H9 (cell line): ENCODE measurements at regions not wholly inside any gene's neighbourhood (a gene's known extent, or its start where the extent isn't known, plus 50 kb on each side); places are given as distances from the start of the nearest gene placed in this dataset.

Experiments
- DNase-seq: peaks from one replicate; pipeline ENCODE4 v3.0.0-alpha.2; 2017
- H2AFZ ChIP-seq: one replicate; pipeline ENCODE4 v1.6.1; 2013; ENCODE audit warnings: mild to moderate bottlenecking, low read length, control low read depth, moderate library complexity
- H2AK5ac ChIP-seq: 2 replicates; pipeline ENCODE4 v1.6.1; 2013; ENCODE audit warnings: low read length, control low read depth, mixed read lengths; ENCODE audit not compliant: insufficient read length
- H2BK120ac ChIP-seq: one replicate; pipeline ENCODE4 v1.6.1; 2013; ENCODE audit warnings: low read depth, mild to moderate bottlenecking, low read length, control low read depth, inconsistent platforms; ENCODE audit not compliant: poor library complexity, severe bottlenecking
- H2BK12ac ChIP-seq: 2 replicates; pipeline ENCODE4 v1.6.1; 2013; ENCODE audit warnings: low read length, control low read depth, mixed read lengths, low read depth; ENCODE audit not compliant: insufficient read length
- H2BK15ac ChIP-seq: 2 replicates; pipeline ENCODE4 v1.6.1; 2013; ENCODE audit warnings: low read depth, low read length, control low read depth
- H2BK20ac ChIP-seq: one replicate; pipeline ENCODE4 v1.6.1; 2013; ENCODE audit warnings: low read depth, mild to moderate bottlenecking, low read length, control low read depth, inconsistent platforms; ENCODE audit not compliant: poor library complexity, severe bottlenecking
- H2BK5ac ChIP-seq: 2 replicates; pipeline ENCODE4 v1.6.1; 2013; ENCODE audit warnings: low read length, control low read depth, mixed read lengths; ENCODE audit not compliant: insufficient read length
- H3K14ac ChIP-seq: 2 replicates; pipeline ENCODE4 v1.6.1; 2013; ENCODE audit warnings: low read length, control low read depth; ENCODE audit not compliant: insufficient read depth
- H3K18ac ChIP-seq: 2 replicates; pipeline ENCODE4 v1.6.1; 2013; ENCODE audit warnings: low read depth, mild to moderate bottlenecking, mixed read lengths, low read length, control low read depth; ENCODE audit not compliant: insufficient read length
- H3K23ac ChIP-seq: 2 replicates; pipeline ENCODE4 v1.6.1; 2013; ENCODE audit warnings: low read length, control low read depth, mixed read lengths, low read depth; ENCODE audit not compliant: insufficient read length
- H3K23me2 ChIP-seq: 2 replicates; pipeline ENCODE4 v1.6.1; 2013; ENCODE audit warnings: low read depth, mild to moderate bottlenecking, mixed read lengths, low read length, control low read depth; ENCODE audit not compliant: insufficient read length, poor library complexity, severe bottlenecking
- H3K27ac ChIP-seq: 2 replicates; pipeline ENCODE4 v1.5.1; 2013; ENCODE audit warnings: low read length, control low read depth, mixed read lengths, low read depth; ENCODE audit not compliant: insufficient read length
- H3K27me3 ChIP-seq: 2 replicates; pipeline ENCODE4 v1.6.1; 2013; ENCODE audit warnings: low read length, control low read depth, inconsistent platforms; ENCODE audit not compliant: insufficient read depth
- H3K4ac ChIP-seq: 2 replicates; pipeline ENCODE4 v1.6.1; 2013; ENCODE audit warnings: low read depth, mild to moderate bottlenecking, control low read depth, inconsistent platforms, low read length, moderate library complexity
- H3K4me1 ChIP-seq: 2 replicates; pipeline ENCODE4 v1.6.1; 2013; ENCODE audit warnings: low read length, control low read depth, inconsistent platforms; ENCODE audit not compliant: insufficient read depth
- H3K4me2 ChIP-seq: 2 replicates; pipeline ENCODE4 v1.6.1; 2013; ENCODE audit warnings: low read length, control low read depth, mixed read lengths; ENCODE audit not compliant: insufficient read length, insufficient read depth
- H3K56ac ChIP-seq: 2 replicates; pipeline ENCODE4 v1.6.1; 2013; ENCODE audit warnings: low read depth, mild to moderate bottlenecking, mixed read lengths, low read length, control low read depth; ENCODE audit not compliant: insufficient read length
- H3K79me1 ChIP-seq: 2 replicates; pipeline ENCODE4 v1.6.1; 2013; ENCODE audit warnings: low read depth, mild to moderate bottlenecking, moderate library complexity, low read length, control low read depth, inconsistent platforms; ENCODE audit not compliant: insufficient read depth, poor library complexity, severe bottlenecking
- H3K79me2 ChIP-seq: 2 replicates; pipeline ENCODE4 v1.6.1; 2013; ENCODE audit warnings: low read length, control low read depth, inconsistent platforms; ENCODE audit not compliant: insufficient read depth
- H3K9ac ChIP-seq: 2 replicates; pipeline ENCODE4 v1.6.1; 2013; ENCODE audit warnings: low read length, control low read depth, mixed read lengths; ENCODE audit not compliant: insufficient read length; ENCODE audit errors: extremely low read depth
- H3K9me3 ChIP-seq: one replicate; pipeline ENCODE4 v1.6.1; 2013; ENCODE audit warnings: low read depth, low read length, inconsistent platforms; ENCODE audit not compliant: control insufficient read depth
- H3T11ph ChIP-seq: one replicate; pipeline ENCODE4 v1.6.1; 2013; ENCODE audit warnings: mild to moderate bottlenecking, low read length, control low read depth, inconsistent platforms
- H4K20me1 ChIP-seq: one replicate; pipeline ENCODE4 v1.6.1; 2013; ENCODE audit not compliant: control insufficient read depth, insufficient read length, insufficient read depth
- H4K5ac ChIP-seq: 2 replicates; pipeline ENCODE4 v1.6.1; 2013; ENCODE audit warnings: low read depth, mild to moderate bottlenecking, mixed read lengths, low read length, control low read depth; ENCODE audit not compliant: insufficient read length
- H4K8ac ChIP-seq: replicated peaks from 2 replicates; pipeline ENCODE4 v1.6.1; 2013; ENCODE audit warnings: low read length, control low read depth, mixed read lengths, low read depth; ENCODE audit not compliant: insufficient read length
- H4K91ac ChIP-seq: 2 replicates; pipeline ENCODE4 v1.6.1; 2013; ENCODE audit warnings: low read depth, mild to moderate bottlenecking, moderate library complexity, mixed read lengths, low read length, control low read depth; ENCODE audit not compliant: insufficient read length
- H3K27ac Mint-ChIP-seq, 3 experiments: 2 replicates in 2 of 3; 3 replicates in 1 of 3; pipeline ENCODE4 v1.8.0; 2020 to 2021; ENCODE audit warnings: mixed read lengths in 3 of 3, mild to moderate bottlenecking in 1 of 3, moderate library complexity in 1 of 3
- H3K27me3 Mint-ChIP-seq: 2 replicates; pipeline ENCODE4 v1.8.0; 2021; ENCODE audit warnings: low read depth, mild to moderate bottlenecking, moderate library complexity, mixed read lengths
- H3K36me3 Mint-ChIP-seq, 3 experiments: 2 replicates in 2 of 3; 3 replicates in 1 of 3; pipeline ENCODE4 v1.8.0; 2020 to 2021; ENCODE audit warnings: low read depth in 3 of 3, mixed read lengths in 3 of 3; ENCODE audit not compliant: insufficient read depth in 1 of 3
- H3K4me1 Mint-ChIP-seq, 2 experiments: 2 replicates each; pipeline ENCODE4 v1.8.0; 2020; ENCODE audit warnings: mixed read lengths in 2 of 2
- H3K4me3 Mint-ChIP-seq, 2 experiments: 2 replicates in 1 of 2; 3 replicates in 1 of 2; pipeline ENCODE4 v1.8.0; 2020 to 2021; ENCODE audit warnings: mild to moderate bottlenecking in 2 of 2, mixed read lengths in 2 of 2, moderate library complexity in 1 of 2
- H3K9me3 Mint-ChIP-seq, 2 experiments: 2 replicates in 1 of 2; 3 replicates in 1 of 2; pipeline ENCODE4 v1.8.0; 2020; ENCODE audit warnings: mild to moderate bottlenecking in 2 of 2, mixed read lengths in 2 of 2, moderate library complexity in 1 of 2
- WGBS: extraction: QIAGEN DNeasy Blood & Tissue Kit; methylation state at CpG from one replicate; pipeline ENCODE4 v1.1.7; 2013; ENCODE audit warnings: missing lambda C conversion rate, low lambda C conversion rate, mixed read lengths; ENCODE audit not compliant: insufficient read length; ENCODE audit errors: extremely low coverage; 5-methylcytosine and 5-hydroxymethylcytosine counted together
- TF ChIP-seq, protein P1 (sequence below): fragments of 200-600 bp; sonication (generic); conservative IDR thresholded peaks from 3 replicates; pipeline ENCODE4 v1.8.0; 2021; ENCODE audit warnings: antibody characterized with exemption, mild to moderate bottlenecking

DNA sequence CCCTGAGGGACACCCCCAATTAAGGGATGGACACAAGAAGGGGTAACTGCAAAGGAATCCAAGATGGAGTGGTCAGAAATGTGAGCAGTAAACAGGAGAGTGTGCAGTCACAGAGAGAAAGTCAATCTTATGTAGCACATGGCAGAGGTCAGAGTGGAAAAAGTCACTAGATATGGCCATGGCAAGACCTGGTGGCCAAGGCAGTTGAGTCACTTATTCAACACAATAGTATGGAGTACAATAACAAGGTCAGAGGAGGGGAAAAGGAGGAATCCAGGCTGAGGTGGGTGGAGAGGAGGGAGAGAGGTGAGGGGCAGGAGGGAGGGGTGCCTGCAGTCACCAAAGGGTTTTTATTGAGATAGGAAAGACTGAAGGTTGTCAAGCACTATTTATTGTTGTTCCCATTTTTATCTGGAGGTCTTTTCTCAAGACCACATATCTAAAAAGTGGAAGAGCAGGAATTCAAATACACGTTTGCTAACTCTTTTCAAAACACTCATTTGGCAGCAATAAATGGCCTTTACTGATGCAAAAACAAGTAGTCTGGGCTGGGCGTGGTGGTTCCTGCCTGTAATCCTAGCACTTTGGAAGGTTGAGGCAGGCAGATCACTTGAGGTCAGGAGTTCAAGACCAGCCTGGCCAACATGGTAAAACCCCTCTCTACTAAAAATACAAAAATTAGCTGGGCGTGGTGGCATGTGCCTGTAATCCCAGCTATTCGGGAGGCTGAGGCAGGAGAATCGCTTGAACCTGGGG lies 53.3 kb upstream of the ARHGEF3 start:
- H3K4me1 Mint-ChIP-seq: peaks cover 7 to 15% of the 10 kb centered on the region in 2 experiments
- no peak overlapping the region; a peak in 1 of 7 replicates for H3K27ac Mint-ChIP-seq
- Histone ChIP-seq H3K23me2 (no peaks in the 10 kb centered on the region), H2BK12ac (no peak overlapping the region), H3K4ac (no peak overlapping the region), H3K56ac (no peak overlapping the region), H3T11ph (no peak overlapping the region), H3K9ac (no peak overlapping the region), H3K23ac (no peak overlapping the region), H3K18ac (no peak overlapping the region), H4K20me1 (no peaks in the 10 kb centered on the region), H2AFZ (no peak overlapping the region), H3K27ac (no peak overlapping the region), H2BK20ac (no peak overlapping the region), H4K5ac (no peak overlapping the region), H2BK5ac (no peak overlapping the region), H4K8ac (no peak overlapping the region), H3K14ac (no peak overlapping the region), H3K79me2 (no peaks in the 10 kb centered on the region), H3K4me1 (no peaks in the 10 kb centered on the region; the same call in 1 of the 2 replicates), H3K9me3 (no peaks in the 10 kb centered on the region), H3K79me1 (no peaks in the 10 kb centered on the region), H3K27me3 (no peaks in the 10 kb centered on the region), H2BK15ac (no peak overlapping the region), H4K91ac (no peak overlapping the region), H2AK5ac (no peak overlapping the region), H3K4me2 (no peak overlapping the region), H2BK120ac (no peak overlapping the region)
- no peak overlapping the region for H3K4me3 Mint-ChIP-seq
- TF ChIP-seq, protein P1, sequence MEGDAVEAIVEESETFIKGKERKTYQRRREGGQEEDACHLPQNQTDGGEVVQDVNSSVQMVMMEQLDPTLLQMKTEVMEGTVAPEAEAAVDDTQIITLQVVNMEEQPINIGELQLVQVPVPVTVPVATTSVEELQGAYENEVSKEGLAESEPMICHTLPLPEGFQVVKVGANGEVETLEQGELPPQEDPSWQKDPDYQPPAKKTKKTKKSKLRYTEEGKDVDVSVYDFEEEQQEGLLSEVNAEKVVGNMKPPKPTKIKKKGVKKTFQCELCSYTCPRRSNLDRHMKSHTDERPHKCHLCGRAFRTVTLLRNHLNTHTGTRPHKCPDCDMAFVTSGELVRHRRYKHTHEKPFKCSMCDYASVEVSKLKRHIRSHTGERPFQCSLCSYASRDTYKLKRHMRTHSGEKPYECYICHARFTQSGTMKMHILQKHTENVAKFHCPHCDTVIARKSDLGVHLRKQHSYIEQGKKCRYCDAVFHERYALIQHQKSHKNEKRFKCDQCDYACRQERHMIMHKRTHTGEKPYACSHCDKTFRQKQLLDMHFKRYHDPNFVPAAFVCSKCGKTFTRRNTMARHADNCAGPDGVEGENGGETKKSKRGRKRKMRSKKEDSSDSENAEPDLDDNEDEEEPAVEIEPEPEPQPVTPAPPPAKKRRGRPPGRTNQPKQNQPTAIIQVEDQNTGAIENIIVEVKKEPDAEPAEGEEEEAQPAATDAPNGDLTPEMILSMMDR: no peak
- no peaks in the 10 kb centered on the region for H3K36me3 Mint-ChIP-seq
- H3K9me3 Mint-ChIP-seq: no peaks in the 10 kb centered on the region
- no CpG with 5 or more reads among the region's 5 CpGs for WGBS
- no peak for DNase-seq
- H3K27me3 Mint-ChIP-seq: no peaks in the 10 kb centered on the region
